Neural cell (in vitro differentiated cells): ENCODE measurements at regions not wholly inside any gene's neighbourhood (a gene's known extent, or its start where the extent isn't known, plus 50 kb on each side); places are given as distances from the start of the nearest gene placed in this dataset.

Experiments
- H2AFZ ChIP-seq: fragments of 200-600, 300-800 bp; sonication (generic), shearing (Covaris generic); 2 replicates; pipeline ENCODE4 v1.6.0; 2014; ENCODE audit warnings: low read depth, mild to moderate bottlenecking, antibody characterized with exemption, low read length, moderate library complexity
- H3F3A ChIP-seq: fragments of 200-600 bp; shearing (Covaris generic); 2 replicates; pipeline ENCODE4 v1.6.1; 2016; ENCODE audit warnings: mild to moderate bottlenecking, moderate library complexity, mixed read lengths, antibody characterized with exemption, low read length; ENCODE audit not compliant: insufficient read depth, poor library complexity, severe bottlenecking
- H3K27ac ChIP-seq: fragments of 200-600, 300-800 bp; sonication (generic), shearing (Covaris generic); 2 replicates; pipeline ENCODE4 v1.5.1; 2014; ENCODE audit warnings: mild to moderate bottlenecking, low read length, moderate library complexity
- H3K27me3 ChIP-seq: fragments of 300-800, 200-600 bp; sonication (generic), shearing (Covaris generic); 2 replicates; pipeline ENCODE4 v1.6.0; 2014; ENCODE audit warnings: mild to moderate bottlenecking, low read depth, low read length, moderate library complexity; ENCODE audit not compliant: insufficient read depth
- H3K36me3 ChIP-seq: fragments of 300-800, 200-600 bp; sonication (generic), shearing (Covaris generic); 2 replicates; pipeline ENCODE4 v1.5.1; 2014; ENCODE audit warnings: mild to moderate bottlenecking, antibody characterized with exemption, low read length, moderate library complexity; ENCODE audit not compliant: insufficient read depth
- H3K4me2 ChIP-seq: fragments of 300-800, 200-600 bp; sonication (generic), shearing (Covaris generic); 2 replicates; pipeline ENCODE4 v1.6.0; 2014; ENCODE audit warnings: mild to moderate bottlenecking, low read length
- H3K4me3 ChIP-seq: fragments of 300-800, 200-600 bp; sonication (generic), shearing (Covaris generic); 2 replicates; pipeline ENCODE4 v1.5.1; 2014; ENCODE audit warnings: mild to moderate bottlenecking, low read length, moderate library complexity
- H3K79me2 ChIP-seq: fragments of 200-600 bp; shearing (Covaris generic); replicated peaks from 2 replicates; pipeline ENCODE4 v1.6.0; 2014; ENCODE audit warnings: mild to moderate bottlenecking, low read length, moderate library complexity; ENCODE audit not compliant: insufficient read depth
- H3K9ac ChIP-seq: fragments of 300-800, 200-600 bp; sonication (generic), shearing (Covaris generic); 2 replicates; pipeline ENCODE4 v1.6.1; 2016; ENCODE audit warnings: mild to moderate bottlenecking, low read length, mixed read lengths
- H3K9me2 ChIP-seq: fragments of 200-600 bp; shearing (Covaris generic); 2 replicates; pipeline ENCODE4 v1.6.1; 2016; ENCODE audit warnings: mild to moderate bottlenecking, low read length, mixed read lengths; ENCODE audit not compliant: insufficient read depth
- H3K9me3 ChIP-seq: fragments of 200-600, 300-800 bp; sonication (generic), shearing (Covaris generic); 2 replicates; pipeline ENCODE4 v1.6.1; 2016; ENCODE audit warnings: mild to moderate bottlenecking, mixed run types, low read length, moderate library complexity, mixed read lengths
- H4K20me1 ChIP-seq: fragments of 200-600 bp; shearing (Covaris generic); 2 replicates; pipeline ENCODE4 v1.6.1; 2016; ENCODE audit warnings: mild to moderate bottlenecking, mixed run types; ENCODE audit not compliant: insufficient read depth
- EP300 ChIP-seq: fragments of 450-650 bp; conservative IDR thresholded peaks from 2 replicates; pipeline ENCODE4 v1.6.1; 2014; ENCODE audit warnings: antibody characterized with exemption, mild to moderate bottlenecking, moderate library complexity; ENCODE audit not compliant: poor library complexity, severe bottlenecking
- EZH2 ChIP-seq: fragments of 200-600, 300-800 bp; shearing (Covaris generic), sonication (generic); IDR thresholded peaks from 2 replicates; pipeline ENCODE4 v1.6.1; 2014; ENCODE audit warnings: antibody characterized with exemption, low read length, borderline replicate concordance, mild to moderate bottlenecking; ENCODE audit not compliant: insufficient read depth, poor library complexity, severe bottlenecking
- MXI1 ChIP-seq: fragments of 450-650 bp; conservative IDR thresholded peaks from 2 replicates; pipeline ENCODE4 v1.6.1; 2014; ENCODE audit warnings: antibody characterized with exemption, mild to moderate bottlenecking; ENCODE audit not compliant: poor library complexity, severe bottlenecking
- POLR2AphosphoS5 ChIP-seq: IDR thresholded peaks from 2 replicates; pipeline ENCODE4 v1.6.1; 2012
- RAD21 ChIP-seq: fragments of 450-650 bp; conservative IDR thresholded peaks from 2 replicates; pipeline ENCODE4 v1.6.1; 2014; ENCODE audit warnings: antibody characterized with exemption, mild to moderate bottlenecking, moderate library complexity
- SMC3 ChIP-seq: fragments of 450-650 bp; conservative IDR thresholded peaks from 2 replicates; pipeline ENCODE4 v1.6.1; 2014; ENCODE audit warnings: antibody characterized with exemption, mild to moderate bottlenecking, moderate library complexity; ENCODE audit not compliant: poor library complexity
- TAF1 ChIP-seq: IDR thresholded peaks from 2 replicates; pipeline ENCODE4 v1.6.1; 2012; ENCODE audit warnings: low read depth
- TF ChIP-seq, protein P1 (sequence below): IDR thresholded peaks from 2 replicates; pipeline ENCODE4 v1.6.1; 2012; ENCODE audit warnings: borderline replicate concordance
- TF ChIP-seq, protein P2 (sequence below): fragments of 450-650 bp; IDR thresholded peaks from 2 replicates; pipeline ENCODE4 v1.5.1; 2014; ENCODE audit warnings: antibody characterized with exemption, mild to moderate bottlenecking, moderate library complexity; ENCODE audit not compliant: poor library complexity, severe bottlenecking

DNA sequence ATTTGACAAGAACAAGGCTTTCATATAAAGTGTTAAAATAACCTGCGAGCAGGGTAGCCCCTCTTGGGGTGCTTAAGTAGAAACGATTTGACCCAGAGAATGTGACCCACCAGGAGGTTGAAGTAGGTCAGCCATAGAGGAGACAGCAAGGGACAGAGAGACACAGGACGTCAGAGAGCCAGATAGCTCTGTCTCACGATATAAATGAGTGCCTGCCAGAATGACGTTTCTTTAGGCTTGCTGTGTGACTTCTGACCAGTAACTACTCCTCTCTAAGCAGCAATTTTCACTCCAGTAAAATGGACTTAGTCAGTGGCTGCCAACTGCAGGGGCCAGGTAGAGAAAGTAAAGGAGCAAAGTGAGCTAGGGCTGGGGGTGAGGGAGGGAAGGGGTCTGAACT lies 473.0 kb upstream of the C16orf82 start:
- no peak overlapping the region for H3K4me3 ChIP-seq
- H3F3A ChIP-seq: no peaks in the 10 kb centered on the region
- H3K36me3 ChIP-seq: no peaks in the 10 kb centered on the region
- no peak overlapping the region for H3K27ac ChIP-seq
- no peaks in the 10 kb centered on the region for H4K20me1 ChIP-seq
- no peak overlapping the region for H3K9ac ChIP-seq
- no peak for TF ChIP-seq EZH2
- no peak for TF ChIP-seq RAD21
- no peaks in the 10 kb centered on the region for H3K27me3 ChIP-seq
- no peaks in the 10 kb centered on the region for H3K79me2 ChIP-seq
- H3K4me2 ChIP-seq: no peak overlapping the region
- H2AFZ ChIP-seq: no peak overlapping the region
- no peaks in the 10 kb centered on the region for H3K9me2 ChIP-seq
- H3K9me3 ChIP-seq: no peaks in the 10 kb centered on the region

DNA sequence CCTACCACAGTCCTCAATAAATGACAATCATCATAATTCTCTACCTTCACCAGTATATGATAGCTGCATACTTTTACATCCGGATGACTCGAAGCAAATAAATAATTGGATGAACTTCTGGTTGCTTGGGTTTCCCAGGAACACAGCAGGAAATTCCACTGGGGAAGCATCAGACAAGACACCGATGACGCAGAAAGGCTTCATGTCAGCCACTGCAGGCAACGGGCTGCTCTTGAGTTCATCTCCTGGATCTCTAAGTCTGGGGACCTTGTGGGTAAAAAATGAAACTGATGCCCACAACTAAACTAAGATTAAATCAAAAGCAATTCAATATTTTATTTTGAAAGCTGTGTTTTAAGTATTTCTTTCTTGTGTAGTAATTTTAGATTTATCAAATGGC lies 472.1 kb upstream of the C16orf82 start:
- Histone ChIP-seq H4K20me1 (no peaks in the 10 kb centered on the region), H3K9me3 (no peaks in the 10 kb centered on the region)

More for the DNA sequence above, 472.1 kb upstream of the C16orf82 start:
- H3K79me2 ChIP-seq: no peaks in the 10 kb centered on the region
- no peak overlapping the region for H3K27ac ChIP-seq
- H2AFZ ChIP-seq: no peak overlapping the region
- H3K36me3 ChIP-seq: no peaks in the 10 kb centered on the region
- no peak overlapping the region for H3K9ac ChIP-seq
- no peak overlapping the region for H3K4me3 ChIP-seq
- H3K4me2 ChIP-seq: no peak overlapping the region
- no peaks in the 10 kb centered on the region for H3K27me3 ChIP-seq
- H3K9me2 ChIP-seq: no peaks in the 10 kb centered on the region
- H3F3A ChIP-seq: no peaks in the 10 kb centered on the region
- TF ChIP-seq EP300 (no peak), SMC3 (no peak), POLR2AphosphoS5 (no peak), RAD21 (no peak), MXI1 (no peak), EZH2 (no peak), TAF1 (no peak)
- TF ChIP-seq, protein P1, sequence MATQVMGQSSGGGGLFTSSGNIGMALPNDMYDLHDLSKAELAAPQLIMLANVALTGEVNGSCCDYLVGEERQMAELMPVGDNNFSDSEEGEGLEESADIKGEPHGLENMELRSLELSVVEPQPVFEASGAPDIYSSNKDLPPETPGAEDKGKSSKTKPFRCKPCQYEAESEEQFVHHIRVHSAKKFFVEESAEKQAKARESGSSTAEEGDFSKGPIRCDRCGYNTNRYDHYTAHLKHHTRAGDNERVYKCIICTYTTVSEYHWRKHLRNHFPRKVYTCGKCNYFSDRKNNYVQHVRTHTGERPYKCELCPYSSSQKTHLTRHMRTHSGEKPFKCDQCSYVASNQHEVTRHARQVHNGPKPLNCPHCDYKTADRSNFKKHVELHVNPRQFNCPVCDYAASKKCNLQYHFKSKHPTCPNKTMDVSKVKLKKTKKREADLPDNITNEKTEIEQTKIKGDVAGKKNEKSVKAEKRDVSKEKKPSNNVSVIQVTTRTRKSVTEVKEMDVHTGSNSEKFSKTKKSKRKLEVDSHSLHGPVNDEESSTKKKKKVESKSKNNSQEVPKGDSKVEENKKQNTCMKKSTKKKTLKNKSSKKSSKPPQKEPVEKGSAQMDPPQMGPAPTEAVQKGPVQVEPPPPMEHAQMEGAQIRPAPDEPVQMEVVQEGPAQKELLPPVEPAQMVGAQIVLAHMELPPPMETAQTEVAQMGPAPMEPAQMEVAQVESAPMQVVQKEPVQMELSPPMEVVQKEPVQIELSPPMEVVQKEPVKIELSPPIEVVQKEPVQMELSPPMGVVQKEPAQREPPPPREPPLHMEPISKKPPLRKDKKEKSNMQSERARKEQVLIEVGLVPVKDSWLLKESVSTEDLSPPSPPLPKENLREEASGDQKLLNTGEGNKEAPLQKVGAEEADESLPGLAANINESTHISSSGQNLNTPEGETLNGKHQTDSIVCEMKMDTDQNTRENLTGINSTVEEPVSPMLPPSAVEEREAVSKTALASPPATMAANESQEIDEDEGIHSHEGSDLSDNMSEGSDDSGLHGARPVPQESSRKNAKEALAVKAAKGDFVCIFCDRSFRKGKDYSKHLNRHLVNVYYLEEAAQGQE: no peak
- TF ChIP-seq, protein P2, sequence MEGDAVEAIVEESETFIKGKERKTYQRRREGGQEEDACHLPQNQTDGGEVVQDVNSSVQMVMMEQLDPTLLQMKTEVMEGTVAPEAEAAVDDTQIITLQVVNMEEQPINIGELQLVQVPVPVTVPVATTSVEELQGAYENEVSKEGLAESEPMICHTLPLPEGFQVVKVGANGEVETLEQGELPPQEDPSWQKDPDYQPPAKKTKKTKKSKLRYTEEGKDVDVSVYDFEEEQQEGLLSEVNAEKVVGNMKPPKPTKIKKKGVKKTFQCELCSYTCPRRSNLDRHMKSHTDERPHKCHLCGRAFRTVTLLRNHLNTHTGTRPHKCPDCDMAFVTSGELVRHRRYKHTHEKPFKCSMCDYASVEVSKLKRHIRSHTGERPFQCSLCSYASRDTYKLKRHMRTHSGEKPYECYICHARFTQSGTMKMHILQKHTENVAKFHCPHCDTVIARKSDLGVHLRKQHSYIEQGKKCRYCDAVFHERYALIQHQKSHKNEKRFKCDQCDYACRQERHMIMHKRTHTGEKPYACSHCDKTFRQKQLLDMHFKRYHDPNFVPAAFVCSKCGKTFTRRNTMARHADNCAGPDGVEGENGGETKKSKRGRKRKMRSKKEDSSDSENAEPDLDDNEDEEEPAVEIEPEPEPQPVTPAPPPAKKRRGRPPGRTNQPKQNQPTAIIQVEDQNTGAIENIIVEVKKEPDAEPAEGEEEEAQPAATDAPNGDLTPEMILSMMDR: no peak
